GM12873 (cell line): ENCODE measurements at regions not wholly inside any gene's neighbourhood (a gene's known extent, or its start where the extent isn't known, plus 50 kb on each side); places are given as distances from the start of the nearest gene placed in this dataset.

ENCODE experiments used
- CTCF ChIP-seq: IDR thresholded peaks from 2 replicates; pipeline ENCODE4 v1.5.1; 2012; ENCODE audit warnings: low read depth, mild to moderate bottlenecking, moderate library complexity, low read length, control low read depth; ENCODE audit not compliant: insufficient read depth; ENCODE audit errors: missing control alignments

GRCh38 chr1:60947367-60947766 is 135.0 kb upstream of the NFIA start:
- TF ChIP-seq CTCF = no peak

- TF ChIP-seq CTCF = no peak
Measured at GRCh38 chr1:60942896-60943638, 139.3 kb upstream of the NFIA start.

GRCh38 chr1:60942291-60942690 is 140.1 kb upstream of the NFIA start:
- no peak for TF ChIP-seq CTCF

GRCh38 chr1:60937720-60938119 is 144.6 kb upstream of the NFIA start:
- TF ChIP-seq CTCF = no peak

GRCh38 chr1:60936591-60937342 is 145.6 kb upstream of the NFIA start:
- no peak for TF ChIP-seq CTCF

GRCh38 chr1:60936163-60936562 is 146.2 kb upstream of the NFIA start:
- no peak for TF ChIP-seq CTCF

- TF ChIP-seq CTCF = no peak
Measured at GRCh38 chr1:60935599-60936110, 146.7 kb upstream of the NFIA start.
